Neutrophil (primary cell): ENCODE measurements at regions not wholly inside any gene's neighbourhood (a gene's known extent, or its start where the extent isn't known, plus 50 kb on each side); places are given as distances from the start of the nearest gene placed in this dataset.

ENCODE experiments used
- H3K27ac ChIP-seq: fragments of 200-600 bp; sonication (generic); 2 replicates; pipeline ENCODE4 v1.5.1; 2016; ENCODE audit warnings: mild to moderate bottlenecking, moderate library complexity
- H3K27me3 ChIP-seq: fragments of 200-600 bp; sonication (generic); 2 replicates; pipeline ENCODE4 v1.6.0; 2016; ENCODE audit warnings: mild to moderate bottlenecking
- H3K36me3 ChIP-seq: fragments of 200-600 bp; sonication (generic); 2 replicates; pipeline ENCODE4 v1.5.1; 2017
- H3K4me1 ChIP-seq, 2 experiments: fragments of 200-600 bp in 1 of 2; sonication (generic) in 1 of 2; 1 replicate in 1 of 2; 2 replicates in 1 of 2; pipeline versions ENCODE4 v1.5.1 to v1.6.1; 2013 to 2016; ENCODE audit warnings: low read depth in 1 of 2, low read length in 1 of 2, mild to moderate bottlenecking in 1 of 2, moderate library complexity in 1 of 2; ENCODE audit not compliant: control insufficient read depth in 1 of 2, insufficient read depth in 1 of 2
- H3K4me3 ChIP-seq, 2 experiments: fragments of 200-600 bp in 1 of 2; sonication (generic) in 1 of 2; 1 replicate in 1 of 2; 2 replicates in 1 of 2; pipeline ENCODE4 v1.5.1; 2013 to 2016; ENCODE audit warnings: low read depth in 1 of 2, low read length in 1 of 2, mild to moderate bottlenecking in 1 of 2, moderate library complexity in 1 of 2
- H3K9me3 ChIP-seq: fragments of 200-600 bp; sonication (generic); 2 replicates; pipeline ENCODE4 v1.5.1; 2016
- CTCF ChIP-seq: fragments of 200-600 bp; sonication (generic); IDR thresholded peaks from 2 replicates; pipeline ENCODE4 v1.5.1; 2016; ENCODE audit warnings: antibody characterized with exemption

GRCh38 chr11:130798280-130798679 is 118.0 kb downstream of the SNX19 start:
- Histone ChIP-seq H3K4me3 (no peak overlapping the region), H3K27me3 (no peaks in the 10 kb centered on the region), H3K27ac (no peak overlapping the region), H3K4me1 (no peaks in the 10 kb centered on the region), H3K36me3 (no peaks in the 10 kb centered on the region), H3K9me3 (no peaks in the 10 kb centered on the region)
- no peak for TF ChIP-seq CTCF

GRCh38 chr11:130798801-130799200 is 117.5 kb downstream of the SNX19 start:
- Histone ChIP-seq H3K36me3 (no peaks in the 10 kb centered on the region), H3K9me3 (no peaks in the 10 kb centered on the region), H3K4me1 (no peaks in the 10 kb centered on the region), H3K27me3 (no peaks in the 10 kb centered on the region), H3K4me3 (no peak overlapping the region), H3K27ac (no peak overlapping the region)
- no peak for TF ChIP-seq CTCF

DNA sequence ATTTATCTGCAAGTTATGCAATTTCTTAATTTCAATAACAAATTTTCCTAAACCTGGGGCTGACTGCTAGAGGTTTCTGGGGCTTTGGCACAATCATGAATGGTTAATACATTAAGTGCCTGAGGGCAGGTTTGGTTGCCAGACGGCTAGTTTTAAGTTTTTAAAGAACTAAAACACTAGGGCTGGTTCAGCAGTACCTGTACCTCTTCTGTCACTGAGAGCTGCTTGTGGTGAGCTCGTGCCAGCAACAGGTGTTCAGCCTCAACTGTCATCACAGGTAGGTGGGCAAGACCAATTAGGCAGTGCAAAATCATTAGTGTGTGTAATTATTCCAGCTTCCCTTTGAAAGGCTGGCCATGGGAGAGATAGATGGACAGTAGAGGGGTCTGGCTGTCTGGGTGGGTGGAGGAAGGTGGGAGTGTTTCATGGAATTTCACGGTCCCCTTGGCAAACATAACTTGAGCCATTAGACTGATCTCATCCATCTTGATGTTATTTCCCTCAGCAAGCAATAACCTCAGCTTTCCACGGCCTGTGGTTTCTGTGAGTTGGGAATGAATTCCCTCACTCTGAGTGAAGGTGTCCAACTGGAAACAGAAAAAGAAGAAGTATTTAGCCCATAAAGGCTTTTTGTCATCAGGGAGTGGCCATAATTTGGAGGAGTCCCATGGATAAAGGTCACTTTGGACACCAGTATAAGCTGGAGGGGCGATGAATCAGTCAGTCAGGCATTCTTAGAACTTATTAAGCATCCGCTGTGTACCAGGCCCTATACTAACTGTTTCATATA is 114.8 kb downstream of the SNX19 start:
- TF ChIP-seq CTCF: no peak
- Histone ChIP-seq H3K4me1 (no peaks in the 10 kb centered on the region), H3K27ac (no peak overlapping the region), H3K4me3 (no peak overlapping the region), H3K36me3 (no peaks in the 10 kb centered on the region), H3K9me3 (no peaks in the 10 kb centered on the region), H3K27me3 (no peaks in the 10 kb centered on the region)

DNA sequence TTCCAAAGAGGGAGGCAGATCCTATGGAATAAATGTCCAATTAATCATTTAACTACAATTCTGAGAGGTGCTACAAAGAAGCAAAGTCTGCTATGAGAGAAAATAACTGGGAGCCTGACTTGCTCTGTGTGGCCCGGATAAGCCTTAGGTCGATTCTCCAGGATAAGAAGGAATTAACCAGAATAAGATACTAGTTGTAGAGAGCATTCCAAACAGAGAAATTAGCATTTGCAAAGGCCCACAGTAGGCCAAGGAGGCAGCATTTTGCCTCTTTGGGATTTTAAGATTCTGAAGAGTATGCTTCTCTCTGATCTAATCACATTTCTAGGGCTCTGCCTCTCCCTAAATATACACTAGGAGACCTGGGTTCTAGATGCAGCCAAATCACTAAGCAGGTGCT is 113.7 kb downstream of the SNX19 start:
- Histone ChIP-seq H3K4me3 (no peak overlapping the region), H3K27me3 (no peaks in the 10 kb centered on the region), H3K36me3 (no peaks in the 10 kb centered on the region), H3K27ac (no peak overlapping the region), H3K9me3 (no peaks in the 10 kb centered on the region), H3K4me1 (no peaks in the 10 kb centered on the region)
- TF ChIP-seq CTCF: no peak

DNA sequence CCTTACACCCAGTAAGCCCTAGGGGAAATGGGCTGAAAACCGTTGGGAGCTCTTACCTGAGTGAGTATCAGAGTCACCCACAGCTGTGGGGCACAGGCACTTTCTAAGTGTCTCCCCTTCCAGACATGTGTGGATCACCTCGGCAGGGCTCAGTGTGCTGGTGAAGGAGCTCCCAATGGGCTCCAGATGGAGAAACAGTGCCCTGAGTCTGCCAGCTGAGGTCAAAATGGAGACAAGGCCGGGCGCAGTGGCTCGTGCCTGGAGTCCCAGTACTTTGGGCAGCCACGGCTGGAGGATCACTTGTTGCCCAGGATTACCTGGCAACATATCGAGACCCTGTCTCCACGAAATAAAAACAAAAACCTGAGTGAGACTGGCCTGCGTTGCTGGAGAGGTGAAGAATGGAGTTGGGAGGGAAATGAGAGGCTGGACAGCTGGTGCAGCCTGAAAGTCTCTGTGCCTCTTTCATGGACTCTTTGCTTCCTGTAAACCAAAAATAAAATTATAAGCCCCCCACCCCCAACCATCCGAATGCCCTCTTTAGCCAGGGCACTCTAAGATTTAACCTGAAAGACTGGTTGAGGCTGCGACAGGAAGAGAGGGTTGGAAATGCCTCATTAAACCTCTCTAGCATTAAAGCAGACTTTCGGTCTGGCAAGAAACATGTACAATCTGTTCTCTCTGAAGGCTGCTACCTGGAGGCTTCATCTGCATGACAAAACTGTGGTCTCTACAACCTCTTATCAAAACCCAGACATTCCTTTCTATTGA is 111.8 kb downstream of the SNX19 start:
- H3K4me1 ChIP-seq: no peaks in the 10 kb centered on the region
- no peak for TF ChIP-seq CTCF
- H3K36me3 ChIP-seq: no peaks in the 10 kb centered on the region
- H3K4me3 ChIP-seq: no peak overlapping the region
- no peak overlapping the region for H3K27ac ChIP-seq
- no peaks in the 10 kb centered on the region for H3K9me3 ChIP-seq
- no peaks in the 10 kb centered on the region for H3K27me3 ChIP-seq
